Activated T-helper 1 cell treated with anti-CD3 and anti-CD28 coated beads, Interleukin-12 subunit alpha, Interleukin-12 subunit beta, Interleukin-2, Interleukin-4 antibody, amounts not matched to agents 30 ng/mL and 10 ng/mL and 1 ng/mL, durations not matched to agents 14 hours and 24 hours and 36 hours (primary cell): ENCODE measurements at regions not wholly inside any gene's neighbourhood (a gene's known extent, or its start where the extent isn't known, plus 50 kb on each side); places are given as distances from the start of the nearest gene placed in this dataset.

ENCODE experiments used
- DNase-seq: peaks from one replicate; pipeline ENCODE4 v3.0.0; 2021; ENCODE audit warnings: low spot score
- H3K27ac Mint-ChIP-seq: one replicate; pipeline ENCODE4 v1.8.0; 2021; ENCODE audit warnings: mild to moderate bottlenecking, mixed read lengths
- H3K27me3 Mint-ChIP-seq: one replicate; pipeline ENCODE4 v1.8.0; 2022; ENCODE audit warnings: mild to moderate bottlenecking, moderate library complexity, mixed read lengths; ENCODE audit not compliant: insufficient read depth
- H3K36me3 Mint-ChIP-seq: one replicate; pipeline ENCODE4 v1.8.0; 2021; ENCODE audit warnings: low read depth, mixed read lengths
- H3K4me1 Mint-ChIP-seq: one replicate; pipeline ENCODE4 v1.8.0; 2021; ENCODE audit warnings: low read depth, mixed read lengths
- H3K4me3 Mint-ChIP-seq: one replicate; pipeline ENCODE4 v1.8.0; 2021; ENCODE audit warnings: mild to moderate bottlenecking, moderate library complexity, mixed read lengths
- H3K9me3 Mint-ChIP-seq: one replicate; pipeline ENCODE4 v1.8.0; 2021; ENCODE audit warnings: mixed read lengths
- intact Hi-C: fragments of 100-400 bp; cut with micrococcal nuclease; formaldehyde crosslinking; loops from one replicate; pipeline ENCODE4 v1.15.1; 2024

GRCh38 chr5:158519433-158520021, 580.2 kb downstream of the EBF1 start:
- H3K9me3 Mint-ChIP-seq, result no peaks in the 10 kb centered on the region
- peaks cover 6% of the 10 kb centered on the region for H3K4me1 Mint-ChIP-seq
- no peak for DNase-seq
- intact Hi-C loops, result no loop called here
- H3K27me3 Mint-ChIP-seq, result no peaks in the 10 kb centered on the region
- no peak overlapping the region for H3K4me3 Mint-ChIP-seq
- no peak overlapping the region for H3K27ac Mint-ChIP-seq
- no peaks in the 10 kb centered on the region for H3K36me3 Mint-ChIP-seq

- H3K27me3 Mint-ChIP-seq, result no peaks in the 10 kb centered on the region
- no peaks in the 10 kb centered on the region for H3K9me3 Mint-ChIP-seq
- no peaks in the 10 kb centered on the region for H3K36me3 Mint-ChIP-seq
- intact Hi-C loops, result no loop called here
- no peak for DNase-seq
- no peak overlapping the region for H3K27ac Mint-ChIP-seq
- H3K4me1 Mint-ChIP-seq, result peaks cover 29% of the 10 kb centered on the region
- no peak overlapping the region for H3K4me3 Mint-ChIP-seq
Observed at GRCh38 chr5:158516521-158516920, 583.2 kb downstream of the EBF1 start.

- no peaks in the 10 kb centered on the region for H3K27me3 Mint-ChIP-seq
- DNase-seq, result no peak
- H3K27ac Mint-ChIP-seq, result no peak overlapping the region
- intact Hi-C loops, result no loop called here
- no peaks in the 10 kb centered on the region for H3K36me3 Mint-ChIP-seq
- H3K4me3 Mint-ChIP-seq, result no peak overlapping the region
- peaks cover 33% of the 10 kb centered on the region for H3K4me1 Mint-ChIP-seq
- H3K9me3 Mint-ChIP-seq, result no peaks in the 10 kb centered on the region
Observed at GRCh38 chr5:158514986-158515359, 584.7 kb downstream of the EBF1 start.

GRCh38 chr5:158514319-158514985, 585.3 kb downstream of the EBF1 start:
- no peak overlapping the region for H3K4me3 Mint-ChIP-seq
- H3K27ac Mint-ChIP-seq, result peak overlapping the region; percentile 5
- H3K4me1 Mint-ChIP-seq, result peaks cover 33% of the 10 kb centered on the region
- H3K36me3 Mint-ChIP-seq, result no peaks in the 10 kb centered on the region
- no peaks in the 10 kb centered on the region for H3K27me3 Mint-ChIP-seq
- no peaks in the 10 kb centered on the region for H3K9me3 Mint-ChIP-seq
- no peak for DNase-seq
- intact Hi-C loops, result no loop called here

- H3K9me3 Mint-ChIP-seq, result no peaks in the 10 kb centered on the region
- no peaks in the 10 kb centered on the region for H3K36me3 Mint-ChIP-seq
- intact Hi-C loops, result loop anchor here (1.0 to 2.0 kb wide), 2 partner anchors 30 to 79 kb away; no protein-coding TSS in a partner anchor
- no peak for DNase-seq
- H3K4me3 Mint-ChIP-seq, result peak overlapping the region; percentile 27
- no peaks in the 10 kb centered on the region for H3K27me3 Mint-ChIP-seq
- peaks cover 33% of the 10 kb centered on the region for H3K4me1 Mint-ChIP-seq
- peak overlapping the region; percentile 73 for H3K27ac Mint-ChIP-seq
Observed at GRCh38 chr5:158513490-158514318, 586.0 kb downstream of the EBF1 start.

- no peaks in the 10 kb centered on the region for H3K36me3 Mint-ChIP-seq
- peaks cover 33% of the 10 kb centered on the region for H3K4me1 Mint-ChIP-seq
- no peak overlapping the region for H3K27ac Mint-ChIP-seq
- no peaks in the 10 kb centered on the region for H3K27me3 Mint-ChIP-seq
- peaks cover 1% of the 10 kb centered on the region for H3K9me3 Mint-ChIP-seq
- no peak overlapping the region for H3K4me3 Mint-ChIP-seq
- no peak for DNase-seq
- intact Hi-C loops, result no loop called here
Observed at GRCh38 chr5:158511454-158511853, 588.3 kb downstream of the EBF1 start.

- Mint-ChIP-seq H3K4me1 (peaks cover 33% of the 10 kb centered on the region), H3K27me3 (no peaks in the 10 kb centered on the region), H3K9me3 (peaks cover 8% of the 10 kb centered on the region), H3K36me3 (no peaks in the 10 kb centered on the region), H3K27ac (no peak overlapping the region), H3K4me3 (no peak overlapping the region)
- no peak for DNase-seq
- intact Hi-C loops, result no loop called here
Observed at GRCh38 chr5:158510479-158510878, 589.2 kb downstream of the EBF1 start.

GRCh38 chr5:158506648-158507047, 593.1 kb downstream of the EBF1 start:
- Mint-ChIP-seq H3K27ac (no peak overlapping the region), H3K36me3 (no peaks in the 10 kb centered on the region), H3K9me3 (peaks cover 15% of the 10 kb centered on the region), H3K4me1 (peaks cover 6% of the 10 kb centered on the region), H3K27me3 (no peaks in the 10 kb centered on the region), H3K4me3 (no peak overlapping the region)
- intact Hi-C loops, result no loop called here
- no peak for DNase-seq

GRCh38 chr5:158502686-158503085, 597.0 kb downstream of the EBF1 start:
- DNase-seq, result no peak
- Mint-ChIP-seq H3K36me3 (no peaks in the 10 kb centered on the region), H3K27me3 (no peaks in the 10 kb centered on the region), H3K4me1 (no peaks in the 10 kb centered on the region), H3K4me3 (no peak overlapping the region), H3K27ac (no peak overlapping the region), H3K9me3 (peaks cover 15% of the 10 kb centered on the region)
- intact Hi-C loops, result no loop called here

- no peaks in the 10 kb centered on the region for H3K36me3 Mint-ChIP-seq
- no peak for DNase-seq
- H3K27me3 Mint-ChIP-seq, result no peaks in the 10 kb centered on the region
- H3K27ac Mint-ChIP-seq, result no peak overlapping the region
- intact Hi-C loops, result no loop called here
- peaks cover 1% of the 10 kb centered on the region for H3K9me3 Mint-ChIP-seq
- no peaks in the 10 kb centered on the region for H3K4me1 Mint-ChIP-seq
- H3K4me3 Mint-ChIP-seq, result no peak overlapping the region
Observed at GRCh38 chr5:158499892-158500418, 599.8 kb downstream of the EBF1 start.

- Mint-ChIP-seq H3K9me3 (peaks cover 3% of the 10 kb centered on the region), H3K27ac (no peak overlapping the region), H3K27me3 (no peaks in the 10 kb centered on the region)
Observed at GRCh38 chr5:158499075-158499891, 600.4 kb downstream of the EBF1 start.

GRCh38 chr5:158496624-158497023, 603.1 kb downstream of the EBF1 start:
- H3K4me3 Mint-ChIP-seq, result no peak overlapping the region
- no peaks in the 10 kb centered on the region for H3K4me1 Mint-ChIP-seq
- no peak overlapping the region for H3K27ac Mint-ChIP-seq
- peaks cover 6% of the 10 kb centered on the region for H3K9me3 Mint-ChIP-seq
- no peak for DNase-seq
- no peaks in the 10 kb centered on the region for H3K27me3 Mint-ChIP-seq
- H3K36me3 Mint-ChIP-seq, result no peaks in the 10 kb centered on the region
- intact Hi-C loops, result no loop called here

More at GRCh38 chr5:158499075-158499891, 600.4 kb downstream of the EBF1 start:
- Mint-ChIP-seq H3K4me1 (no peaks in the 10 kb centered on the region), H3K4me3 (no peak overlapping the region), H3K36me3 (no peaks in the 10 kb centered on the region)
- DNase-seq, result no peak
- intact Hi-C loops, result no loop called here
